ENCODE measurements at regions not wholly inside any gene's neighbourhood (a gene's known extent, or its start where the extent isn't known, plus 50 kb on each side); places are given as distances from the start of the nearest gene placed in this dataset.

- no peak for TF ChIP-seq EZH2 (IDR thresholded peaks at IDR 0.05; ENCODE audit: insufficient read depth, poor library complexity, severe bottlenecking)
- no peak for TF ChIP-seq EZH2phosphoT487 (IDR thresholded peaks at IDR 0.05; ENCODE audit: insufficient read depth, low read depth)
Measured at GRCh38 chr6:121847806-121848522, 412.5 kb downstream of the GJA1 start.
